ENCODE measurements at regions not wholly inside any gene's neighbourhood (a gene's known extent, or its start where the extent isn't known, plus 50 kb on each side); places are given as distances from the start of the nearest gene placed in this dataset.
A peak's percentile ranks its signal among the peaks of the same experiment; 100 is the strongest.

GRCh38 chr7:114842551-114843065 lies 79.3 kb upstream of the MDFIC start:
- H3K4me3 ChIP-seq: no peak overlapping the region
- no peak for TF ChIP-seq CTCF (IDR thresholded peaks at IDR 0.05; ENCODE audit: control extremely low read depth, extremely low read depth)
- no peaks in the 10 kb centered on the region for H3K4me1 ChIP-seq (ENCODE audit: control insufficient read depth in 5 of 5, insufficient read depth in 5 of 5, low read length in 5 of 5)
- DNase-seq (no peak), ATAC-seq (ENCODE audit: insufficient read depth, low FRiP score) (no peak)
- no peaks in the 10 kb centered on the region for H3K27me3 ChIP-seq (ENCODE audit: control insufficient read depth in 3 of 3, insufficient read depth in 3 of 3, low read length in 2 of 3)
- H3K9me3 ChIP-seq (ENCODE audit: control insufficient read depth in 4 of 4, insufficient read depth in 3 of 4, low read length in 3 of 4): no peaks in the 10 kb centered on the region
- H3K36me3 ChIP-seq (ENCODE audit: control insufficient read depth in 4 of 4, insufficient read depth in 4 of 4, low read length in 4 of 4): no peaks in the 10 kb centered on the region
- no peak overlapping the region for H3K27ac ChIP-seq (ENCODE audit: low read depth in 1 of 2, low read length in 1 of 2)
- 87 to 88% methylated on average over 5 of the region's 5 CpGs for WGBS, 2 donors
- no peak overlapping the region for H3K9ac ChIP-seq (ENCODE audit: insufficient read depth in 1 of 2, low read length in 2 of 2)

DNA sequence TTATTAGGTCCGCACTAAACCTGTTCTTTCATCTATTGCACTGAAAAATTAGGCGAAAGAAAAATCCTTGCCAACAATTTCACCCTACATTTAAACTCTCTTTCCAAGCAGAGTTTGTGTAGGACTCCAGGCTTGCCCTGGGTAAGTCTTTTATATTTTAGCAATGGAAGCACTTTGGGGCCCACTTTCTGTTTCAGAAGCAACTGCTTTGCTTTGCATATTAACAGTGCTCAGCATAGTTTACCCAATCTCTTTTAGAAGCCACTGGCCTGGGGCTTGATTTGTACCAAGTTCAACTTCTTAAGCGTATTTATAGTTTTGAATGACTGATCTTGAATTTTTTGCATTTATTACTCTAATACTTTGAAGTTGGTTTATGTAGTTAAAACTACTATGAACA lies 78.8 kb upstream of the MDFIC start:
- Histone ChIP-seq H3K27me3 (ENCODE audit: control insufficient read depth in 3 of 3, insufficient read depth in 3 of 3, low read length in 2 of 3) (no peaks in the 10 kb centered on the region), H3K27ac (ENCODE audit: low read depth in 1 of 2, low read length in 1 of 2) (no peak overlapping the region), H3K4me3 (no peak overlapping the region), H3K36me3 (ENCODE audit: control insufficient read depth in 4 of 4, insufficient read depth in 4 of 4, low read length in 4 of 4) (no peaks in the 10 kb centered on the region), H3K4me1 (ENCODE audit: control insufficient read depth in 5 of 5, insufficient read depth in 5 of 5, low read length in 5 of 5) (no peaks in the 10 kb centered on the region), H3K9me3 (ENCODE audit: control insufficient read depth in 4 of 4, insufficient read depth in 3 of 4, low read length in 3 of 4) (no peaks in the 10 kb centered on the region), H3K9ac (ENCODE audit: insufficient read depth in 1 of 2, low read length in 2 of 2) (no peak overlapping the region)
- ATAC-seq (ENCODE audit: insufficient read depth, low FRiP score) (no peak), DNase-seq (no peak)
- no peak for TF ChIP-seq CTCF (IDR thresholded peaks at IDR 0.05; ENCODE audit: control extremely low read depth, extremely low read depth)
- WGBS, 2 donors: 96 to 98% methylated on average over 3 of the region's 3 CpGs

- no peak for TF ChIP-seq CTCF (IDR thresholded peaks at IDR 0.05; ENCODE audit: control extremely low read depth, extremely low read depth)
- Histone ChIP-seq H3K9me3 (ENCODE audit: control insufficient read depth in 4 of 4, insufficient read depth in 3 of 4, low read length in 3 of 4) (no peaks in the 10 kb centered on the region), H3K27ac (ENCODE audit: low read depth in 1 of 2, low read length in 1 of 2) (no peak overlapping the region), H3K36me3 (ENCODE audit: control insufficient read depth in 4 of 4, insufficient read depth in 4 of 4, low read length in 4 of 4) (no peaks in the 10 kb centered on the region), H3K9ac (ENCODE audit: insufficient read depth in 1 of 2, low read length in 2 of 2) (no peak overlapping the region), H3K4me1 (ENCODE audit: control insufficient read depth in 5 of 5, insufficient read depth in 5 of 5, low read length in 5 of 5) (no peaks in the 10 kb centered on the region), H3K4me3 (no peak overlapping the region), H3K27me3 (ENCODE audit: control insufficient read depth in 3 of 3, insufficient read depth in 3 of 3, low read length in 2 of 3) (no peaks in the 10 kb centered on the region)
- ATAC-seq (ENCODE audit: insufficient read depth, low FRiP score) (no peak), DNase-seq (peak in 2 of 3 donors; percentile 13 to 37)
- 46 to 67% methylated on average over 3 of the region's 3 CpGs for WGBS, 2 donors
Measured at GRCh38 chr7:114851406-114852061, 70.4 kb upstream of the MDFIC start.

GRCh38 chr7:114852293-114852692 lies 69.6 kb upstream of the MDFIC start:
- Histone ChIP-seq H3K9me3 (ENCODE audit: control insufficient read depth in 4 of 4, insufficient read depth in 3 of 4, low read length in 3 of 4) (no peaks in the 10 kb centered on the region), H3K9ac (ENCODE audit: insufficient read depth in 1 of 2, low read length in 2 of 2) (no peak overlapping the region), H3K4me3 (no peak overlapping the region), H3K4me1 (ENCODE audit: control insufficient read depth in 5 of 5, insufficient read depth in 5 of 5, low read length in 5 of 5) (no peaks in the 10 kb centered on the region), H3K27ac (ENCODE audit: low read depth in 1 of 2, low read length in 1 of 2) (no peak overlapping the region), H3K27me3 (ENCODE audit: control insufficient read depth in 3 of 3, insufficient read depth in 3 of 3, low read length in 2 of 3) (no peaks in the 10 kb centered on the region), H3K36me3 (ENCODE audit: control insufficient read depth in 4 of 4, insufficient read depth in 4 of 4, low read length in 4 of 4) (no peaks in the 10 kb centered on the region)
- DNase-seq (no peak), ATAC-seq (ENCODE audit: insufficient read depth, low FRiP score) (no peak)
- TF ChIP-seq CTCF (IDR thresholded peaks at IDR 0.05; ENCODE audit: control extremely low read depth, extremely low read depth): no peak

All from lung (tissue), 11 donors.